B cell (primary cell): ENCODE measurements at regions not wholly inside any gene's neighbourhood (a gene's known extent, or its start where the extent isn't known, plus 50 kb on each side); places are given as distances from the start of the nearest gene placed in this dataset.

Experiments used
- ATAC-seq: fragments of 200-7000 bp; cut with Tn5 transposase; one replicate; pipeline ENCODE4 v1.10.0; 2021; ENCODE audit warnings: low read depth, mild to moderate bottlenecking, moderate number of reproducible peaks, moderate library complexity
- CTCF ChIA-PET: fragments of 350-600 bp; sonication (Branson Sonifier 250); formaldehyde crosslinking; loops from one replicate; lab custom pipeline; 2021; ENCODE audit warnings: antibody characterized with exemption, inconsistent platforms; lab: Charles Lee
- POLR2A ChIA-PET: fragments of 350-600 bp; sonication (Branson Sonifier 250); formaldehyde crosslinking; loops from one replicate; lab custom pipeline; 2021; ENCODE audit warnings: antibody characterized with exemption; lab: Charles Lee
- DNase-seq: peaks from one replicate; pipeline ENCODE4 v3.0.0; 2013
- H2AFZ ChIP-seq: 2 replicates; pipeline ENCODE4 v1.6.1; 2012; ENCODE audit warnings: mild to moderate bottlenecking, low read depth, low read length; ENCODE audit not compliant: insufficient read depth, poor library complexity, severe bottlenecking
- H3K27ac ChIP-seq, 2 donors: 1 replicate in 1 of 2; 2 replicates in 1 of 2; pipeline ENCODE4 v1.5.1; 2012 to 2013; ENCODE audit warnings: low read length in 2 of 2, mild to moderate bottlenecking in 2 of 2, moderate library complexity in 1 of 2
- H3K27me3 ChIP-seq, 4 experiments: fragments of 200-600 bp in 1 of 4; sonication (generic) in 1 of 4; replicated peaks in 1 of 4; 1 replicate in 2 of 4; 2 replicates in 2 of 4; pipeline versions ENCODE4 v1.6.1 to v1.7.0; 2013 to 2016; ENCODE audit warnings: low read length in 3 of 4, mild to moderate bottlenecking in 2 of 4, mixed read lengths in 1 of 4, moderate library complexity in 1 of 4; ENCODE audit not compliant: insufficient read depth in 4 of 4, control insufficient read depth in 3 of 4; ENCODE audit errors: control extremely low read depth in 1 of 4
- H3K36me3 ChIP-seq, 2 experiments: replicated peaks in 1 of 2; 1 replicate in 1 of 2; 2 replicates in 1 of 2; pipeline versions ENCODE4 v1.6.1 to v1.7.1; 2013; ENCODE audit warnings: low read length in 1 of 2; ENCODE audit not compliant: insufficient read depth in 2 of 2, control insufficient read depth in 1 of 2; ENCODE audit errors: control extremely low read depth in 1 of 2, extremely low read depth in 1 of 2
- H3K4me1 ChIP-seq, 2 donors: fragments of 200-600 bp in 1 of 2; sonication (generic) in 1 of 2; 1 replicate in 1 of 2; 2 replicates in 1 of 2; pipeline versions ENCODE4 v1.5.1 to v1.6.1; 2013 to 2017; ENCODE audit warnings: low read length in 2 of 2; ENCODE audit not compliant: control insufficient read depth in 2 of 2, insufficient read depth in 2 of 2
- H3K4me2 ChIP-seq: replicated peaks from 2 replicates; pipeline ENCODE3; 2012; ENCODE audit warnings: mild to moderate bottlenecking, low read depth, low read length; ENCODE audit not compliant: poor library complexity, severe bottlenecking
- H3K4me3 ChIP-seq, 5 experiments: fragments of 200-600 bp in 1 of 5; sonication (generic) in 1 of 5; 1 replicate in 3 of 5; 2 replicates in 2 of 5; pipeline versions ENCODE4 v1.5.1 to v1.7.0; 2011 to 2016; ENCODE audit warnings: low read length in 4 of 5, mild to moderate bottlenecking in 4 of 5, low read depth in 2 of 5, control low read depth in 1 of 5, moderate library complexity in 1 of 5; ENCODE audit not compliant: insufficient read depth in 1 of 5; ENCODE audit errors: control extremely low read depth in 1 of 5, extremely low read depth in 1 of 5
- H3K79me2 ChIP-seq: fragments of 200-600 bp; sonication (generic); one replicate; pipeline ENCODE4 v1.6.0; 2016; ENCODE audit warnings: low read length; ENCODE audit not compliant: control insufficient read depth, insufficient read depth
- H3K9ac ChIP-seq: fragments of 200-600 bp; sonication (generic); 2 replicates; pipeline ENCODE4 v1.6.1; 2017; ENCODE audit warnings: mild to moderate bottlenecking, low read length, moderate library complexity
- H3K9me3 ChIP-seq, 3 donors: one replicate each; pipeline versions ENCODE4 v1.6.1 to v1.7.1; 2013; ENCODE audit warnings: low read length in 2 of 3; ENCODE audit not compliant: control insufficient read depth in 2 of 3, insufficient read depth in 1 of 3; ENCODE audit errors: control extremely low read depth in 1 of 3
- H4K20me1 ChIP-seq: 2 replicates; pipeline ENCODE4 v1.6.0; 2012; ENCODE audit warnings: mild to moderate bottlenecking, low read length; ENCODE audit not compliant: insufficient read depth, control insufficient read depth, poor library complexity, severe bottlenecking
- H3K27ac Mint-ChIP-seq: one replicate; pipeline ENCODE4 v1.8.0; 2021; ENCODE audit warnings: mixed read lengths
- H3K27me3 Mint-ChIP-seq: one replicate; pipeline ENCODE4 v1.8.0; 2021; ENCODE audit warnings: mixed read lengths
- H3K4me1 Mint-ChIP-seq: one replicate; pipeline ENCODE4 v1.8.0; 2021; ENCODE audit warnings: mixed read lengths
- H3K4me3 Mint-ChIP-seq: one replicate; pipeline ENCODE4 v1.8.0; 2021; ENCODE audit warnings: mixed read lengths
- H3K9me3 Mint-ChIP-seq: one replicate; pipeline ENCODE4 v1.8.0; 2022; ENCODE audit warnings: mixed read lengths; ENCODE audit not compliant: insufficient read depth
- EZH2 ChIP-seq: IDR thresholded peaks from 2 replicates; pipeline ENCODE4 v1.6.1; 2012; ENCODE audit warnings: borderline replicate concordance, low read depth, mild to moderate bottlenecking, moderate library complexity, low read length; ENCODE audit not compliant: insufficient read depth, poor library complexity, severe bottlenecking
- WGBS: methylation state at CpG from one replicate; pipeline ENCODE4 v1.1.5; 2013; ENCODE audit warnings: missing lambda C conversion rate; ENCODE audit not compliant: insufficient coverage; 5-methylcytosine and 5-hydroxymethylcytosine counted together
- intact Hi-C: fragments of 100-400 bp; cut with micrococcal nuclease; formaldehyde crosslinking; loops from one replicate; pipeline ENCODE4 v1.10.0; 2022
- TF ChIP-seq, protein P1 (sequence below): fragments of 200-600 bp; IDR thresholded peaks from one replicate; pipeline ENCODE4 v1.8.0; 2022; ENCODE audit warnings: antibody characterized with exemption, mild to moderate bottlenecking

DNA sequence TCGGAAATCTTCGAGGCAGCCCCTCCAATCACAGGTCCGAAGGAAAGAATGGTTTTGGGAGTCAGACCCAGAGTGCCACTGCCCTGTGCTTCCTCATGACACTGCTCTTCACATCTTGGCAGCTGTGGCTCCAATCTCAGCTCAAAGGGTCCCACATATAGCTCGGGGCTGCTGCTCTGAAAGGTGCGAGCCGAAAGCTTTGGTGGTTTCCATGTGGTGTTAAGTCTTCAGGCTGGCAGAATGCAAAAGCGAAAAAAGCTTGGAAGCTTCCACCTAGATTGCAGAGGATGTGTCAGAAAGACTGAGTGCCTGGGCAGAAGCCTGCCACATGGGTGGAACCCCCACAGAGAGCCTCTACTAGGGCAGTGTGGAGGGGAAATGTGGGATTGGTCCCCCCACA, 314.3 kb upstream of the CHD6 start:
- POLR2A ChIA-PET, result no interaction called here

DNA sequence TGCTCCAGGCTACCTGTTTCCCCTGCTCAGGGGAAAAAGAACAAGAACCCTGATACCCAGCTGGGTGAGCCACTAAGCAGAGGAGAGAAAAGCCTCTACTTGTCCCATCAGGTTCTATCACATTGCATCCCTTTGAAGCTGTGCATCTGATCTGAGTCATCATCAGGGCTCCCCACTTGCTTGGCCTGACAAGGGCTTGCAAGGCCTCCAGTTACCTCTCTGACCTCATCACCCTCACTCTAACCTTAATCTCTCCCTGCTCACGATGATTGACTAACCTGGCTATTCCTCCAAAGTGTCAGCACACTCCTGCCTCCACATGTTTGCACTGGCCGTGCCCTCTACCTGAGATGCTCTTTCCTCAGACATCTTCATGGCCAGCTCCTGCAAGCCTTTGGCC, 309.5 kb upstream of the CHD6 start:
- Mint-ChIP-seq H3K9me3 (no peaks in the 10 kb centered on the region), H3K4me3 (no peak overlapping the region), H3K27ac (no peak overlapping the region), H3K27me3 (peaks cover 16% of the 10 kb centered on the region), H3K4me1 (no peaks in the 10 kb centered on the region)
- 87% methylated on average over 2 of the region's 2 CpGs for WGBS
- H3K27me3 ChIP-seq, result peaks cover 0 to 3% (median 0%) of the 10 kb centered on the region in 4 experiments
- ATAC-seq, result no peak
- H3K4me1 ChIP-seq, result no peaks in the 10 kb centered on the region
- H3K9ac ChIP-seq, result no peak overlapping the region
- ChIA-PET POLR2A (no interaction called here), CTCF (no interaction called here)
- no peak for DNase-seq
- H2AFZ ChIP-seq, result no peak overlapping the region
- intact Hi-C loops, result no loop called here
- H3K4me3 ChIP-seq, result no peak overlapping the region
- no peaks in the 10 kb centered on the region for H4K20me1 ChIP-seq
- no peak overlapping the region for H3K27ac ChIP-seq
- no peaks in the 10 kb centered on the region for H3K36me3 ChIP-seq
- TF ChIP-seq, protein P1, sequence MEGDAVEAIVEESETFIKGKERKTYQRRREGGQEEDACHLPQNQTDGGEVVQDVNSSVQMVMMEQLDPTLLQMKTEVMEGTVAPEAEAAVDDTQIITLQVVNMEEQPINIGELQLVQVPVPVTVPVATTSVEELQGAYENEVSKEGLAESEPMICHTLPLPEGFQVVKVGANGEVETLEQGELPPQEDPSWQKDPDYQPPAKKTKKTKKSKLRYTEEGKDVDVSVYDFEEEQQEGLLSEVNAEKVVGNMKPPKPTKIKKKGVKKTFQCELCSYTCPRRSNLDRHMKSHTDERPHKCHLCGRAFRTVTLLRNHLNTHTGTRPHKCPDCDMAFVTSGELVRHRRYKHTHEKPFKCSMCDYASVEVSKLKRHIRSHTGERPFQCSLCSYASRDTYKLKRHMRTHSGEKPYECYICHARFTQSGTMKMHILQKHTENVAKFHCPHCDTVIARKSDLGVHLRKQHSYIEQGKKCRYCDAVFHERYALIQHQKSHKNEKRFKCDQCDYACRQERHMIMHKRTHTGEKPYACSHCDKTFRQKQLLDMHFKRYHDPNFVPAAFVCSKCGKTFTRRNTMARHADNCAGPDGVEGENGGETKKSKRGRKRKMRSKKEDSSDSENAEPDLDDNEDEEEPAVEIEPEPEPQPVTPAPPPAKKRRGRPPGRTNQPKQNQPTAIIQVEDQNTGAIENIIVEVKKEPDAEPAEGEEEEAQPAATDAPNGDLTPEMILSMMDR, result no peak
- no peak for TF ChIP-seq EZH2
- no peaks in the 10 kb centered on the region for H3K9me3 ChIP-seq
- H3K79me2 ChIP-seq, result no peaks in the 10 kb centered on the region
- H3K4me2 ChIP-seq, result no peak overlapping the region

More for the DNA sequence above, 314.3 kb upstream of the CHD6 start:
- intact Hi-C loops, result no loop called here
- H3K27ac Mint-ChIP-seq, result no peak overlapping the region
- CTCF ChIA-PET, result no interaction called here
- Histone ChIP-seq H4K20me1 (no peaks in the 10 kb centered on the region), H3K79me2 (no peaks in the 10 kb centered on the region), H2AFZ (no peak overlapping the region), H3K4me1 (no peaks in the 10 kb centered on the region), H3K27me3 (peaks cover 0 to 3% (median 0%) of the 10 kb centered on the region in 4 experiments), H3K27ac (no peak overlapping the region), H3K9me3 (peaks cover 0 to 2% (median 0%) of the 10 kb centered on the region in 3 donors), H3K36me3 (no peaks in the 10 kb centered on the region), H3K4me2 (no peak overlapping the region), H3K9ac (no peak overlapping the region), H3K4me3 (no peak overlapping the region)
- no peak overlapping the region for H3K4me3 Mint-ChIP-seq
- DNase-seq, result no peak
- WGBS, result 71% methylated on average over 6 of the region's 7 CpGs
- no peak for ATAC-seq
- H3K27me3 Mint-ChIP-seq, result peaks cover 12% of the 10 kb centered on the region
- no peaks in the 10 kb centered on the region for H3K4me1 Mint-ChIP-seq
- no peak for TF ChIP-seq EZH2
- TF ChIP-seq, protein P1, result no peak
- H3K9me3 Mint-ChIP-seq, result no peaks in the 10 kb centered on the region
